NCI-H82 treated with DMSO at 0.1 percent for 48 hours (cell line): ENCODE measurements at regions not wholly inside any gene's neighbourhood (a gene's known extent, or its start where the extent isn't known, plus 50 kb on each side); places are given as distances from the start of the nearest gene placed in this dataset.
"Not testable (repeated sequence)": the region's sequence is repeated elsewhere in the genome, so short reads cannot be mapped to it uniquely, and the experiment has no call there.

Experiments
- DNase-seq: peaks from one replicate; lab custom pipeline; 2025; ENCODE audit not compliant: unreplicated experiment; lab: John Stamatoyannopoulos, UW

DNA sequence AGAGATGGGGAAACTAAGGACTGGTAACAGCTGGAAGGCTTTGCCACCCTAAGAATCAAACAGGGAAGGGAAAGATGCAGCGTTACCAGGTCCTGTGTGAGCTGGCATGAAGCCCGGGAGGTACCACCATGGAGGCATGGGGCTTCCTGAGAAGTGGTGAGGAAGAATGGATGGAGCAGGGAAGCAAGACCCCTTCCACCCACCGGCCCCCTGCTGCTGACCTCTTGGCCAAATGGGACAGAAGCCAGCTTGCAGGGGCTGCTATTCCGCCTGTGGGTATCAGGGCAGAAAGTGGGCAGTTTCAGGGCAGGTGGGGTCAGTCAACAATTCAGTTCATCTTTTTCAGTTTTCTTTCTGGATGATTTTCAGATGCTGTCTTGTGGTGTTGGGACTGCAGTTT lies 1099.9 kb downstream of the TBC1D22A start:
- DNase-seq = no peak

DNA sequence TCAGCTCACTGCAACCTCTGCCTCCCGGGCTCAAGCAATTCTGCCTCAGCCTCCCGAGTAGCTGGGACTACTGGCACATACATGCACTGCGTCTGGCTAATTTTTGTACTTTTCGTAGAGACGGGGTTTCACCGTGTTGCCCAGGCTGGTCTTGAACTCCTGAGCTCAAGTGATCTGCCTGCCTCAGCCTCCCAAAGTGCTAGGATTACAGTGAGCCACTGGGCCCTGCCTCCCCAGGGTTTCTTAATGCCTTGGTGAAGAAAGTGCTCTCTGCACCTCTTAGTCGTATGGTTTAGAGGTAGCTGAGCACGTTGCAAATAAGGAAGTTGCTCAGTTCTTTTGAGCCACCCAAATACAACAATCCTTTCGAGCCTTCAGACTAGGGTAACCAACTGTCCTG lies 1098.5 kb downstream of the TBC1D22A start:
- DNase-seq = not testable (repeated sequence)

DNA sequence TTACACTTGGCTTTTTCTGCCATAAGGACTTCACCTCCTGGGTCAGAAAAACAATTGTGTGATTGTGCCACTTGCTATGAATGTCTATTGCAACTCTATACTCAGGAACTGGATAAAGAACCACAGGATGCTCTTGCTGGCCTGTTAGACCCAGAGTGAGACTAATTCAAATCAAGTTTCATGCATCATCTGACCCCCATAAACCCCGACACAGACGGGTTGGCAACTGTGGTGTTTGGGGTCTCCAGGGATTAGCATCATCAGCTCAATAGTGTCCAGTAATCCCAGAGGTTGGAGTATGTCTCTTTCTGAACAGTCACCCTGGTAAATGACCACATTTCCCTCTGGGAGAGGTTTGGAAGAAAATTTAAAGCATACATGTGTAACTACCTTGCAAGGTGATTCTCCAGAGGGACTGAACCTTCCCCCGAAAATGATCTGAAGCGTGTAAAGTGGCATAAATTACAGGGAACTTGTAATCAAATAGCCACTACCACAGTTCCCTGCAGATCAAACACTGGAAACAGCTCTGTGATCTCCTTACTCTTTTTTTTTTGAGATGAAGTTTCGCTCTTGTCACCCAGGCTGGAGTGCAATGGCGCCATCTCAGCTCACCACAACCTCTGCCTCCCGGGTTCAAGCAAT lies 1097.6 kb downstream of the TBC1D22A start:
- no peak for DNase-seq

- DNase-seq = no peak
These were observed 1096.4 kb downstream of the TBC1D22A start for GRCh38 chr22:47858773-47859306.

GRCh38 chr22:47854680-47855079 lies 1092.2 kb downstream of the TBC1D22A start:
- no peak for DNase-seq

- no peak for DNase-seq
These were observed 1091.8 kb downstream of the TBC1D22A start for GRCh38 chr22:47854251-47854650.

DNA sequence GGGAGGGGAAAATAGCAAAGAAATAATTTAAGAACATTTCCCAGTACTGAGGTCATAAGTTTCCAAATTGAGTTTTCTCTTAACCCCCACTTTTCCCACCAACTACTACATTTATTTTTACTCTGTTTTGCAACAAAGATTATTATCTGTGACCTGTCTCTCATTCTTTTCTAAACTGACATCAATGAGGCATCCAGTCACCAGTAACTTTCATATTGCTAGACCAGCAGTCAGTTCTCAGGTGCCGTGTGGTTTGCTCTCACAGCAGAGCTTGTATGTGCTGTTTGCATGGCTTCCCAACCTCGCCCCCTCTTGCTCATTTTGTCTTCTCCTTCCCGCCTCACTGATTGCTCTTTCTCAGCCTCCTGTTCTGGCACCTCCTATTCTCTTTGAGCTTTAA lies 1091.3 kb downstream of the TBC1D22A start:
- no peak for DNase-seq

DNA sequence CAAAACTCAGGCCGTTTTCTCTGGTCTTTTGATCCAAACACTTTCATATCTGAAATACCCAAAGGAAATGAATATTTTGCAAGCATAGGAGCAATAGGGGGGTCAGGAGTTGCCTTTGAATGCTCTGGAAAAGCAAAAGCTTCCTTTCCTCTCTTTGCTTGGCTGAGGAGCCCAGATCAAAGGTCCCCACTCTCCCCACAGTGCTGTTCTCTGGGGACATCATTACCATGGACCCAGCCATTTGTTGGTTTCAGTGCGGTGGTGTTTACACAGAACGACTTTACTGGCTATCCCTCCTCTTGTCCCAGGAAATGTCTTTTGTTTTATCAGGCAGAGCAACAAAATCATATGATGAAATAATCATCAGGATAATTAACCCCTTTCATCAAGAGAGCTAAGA lies 1089.1 kb downstream of the TBC1D22A start:
- DNase-seq = no peak

DNA sequence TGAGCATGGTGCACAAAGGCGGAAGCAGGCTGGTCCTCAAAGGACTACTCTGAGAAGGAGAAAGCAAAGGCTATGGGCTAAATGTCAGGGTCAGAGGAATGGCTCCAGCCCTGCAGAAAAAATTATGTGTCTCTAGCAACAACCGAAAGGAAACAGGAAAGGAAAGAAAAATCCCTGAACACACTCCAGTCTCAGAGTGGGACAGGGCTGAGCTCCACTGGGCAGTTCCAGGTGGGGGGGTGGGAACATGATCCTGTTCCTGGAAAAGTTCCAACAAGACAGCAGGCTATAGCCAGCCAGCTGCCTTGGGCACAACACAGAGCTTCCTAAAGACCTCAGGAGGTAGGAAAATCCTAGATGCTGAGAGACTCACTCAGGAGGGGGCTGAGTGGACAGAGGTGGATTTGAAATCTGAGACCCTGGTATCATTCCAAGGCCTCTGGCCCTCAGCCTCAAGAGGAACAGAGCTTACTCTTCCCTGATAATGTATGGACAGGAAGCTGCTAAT lies 1088.2 kb downstream of the TBC1D22A start:
- peak; percentile 83 for DNase-seq

GRCh38 chr22:47849576-47849975 lies 1087.1 kb downstream of the TBC1D22A start:
- DNase-seq = no peak

- no peak for DNase-seq
These were observed 1085.9 kb downstream of the TBC1D22A start for GRCh38 chr22:47848184-47848920.

DNA sequence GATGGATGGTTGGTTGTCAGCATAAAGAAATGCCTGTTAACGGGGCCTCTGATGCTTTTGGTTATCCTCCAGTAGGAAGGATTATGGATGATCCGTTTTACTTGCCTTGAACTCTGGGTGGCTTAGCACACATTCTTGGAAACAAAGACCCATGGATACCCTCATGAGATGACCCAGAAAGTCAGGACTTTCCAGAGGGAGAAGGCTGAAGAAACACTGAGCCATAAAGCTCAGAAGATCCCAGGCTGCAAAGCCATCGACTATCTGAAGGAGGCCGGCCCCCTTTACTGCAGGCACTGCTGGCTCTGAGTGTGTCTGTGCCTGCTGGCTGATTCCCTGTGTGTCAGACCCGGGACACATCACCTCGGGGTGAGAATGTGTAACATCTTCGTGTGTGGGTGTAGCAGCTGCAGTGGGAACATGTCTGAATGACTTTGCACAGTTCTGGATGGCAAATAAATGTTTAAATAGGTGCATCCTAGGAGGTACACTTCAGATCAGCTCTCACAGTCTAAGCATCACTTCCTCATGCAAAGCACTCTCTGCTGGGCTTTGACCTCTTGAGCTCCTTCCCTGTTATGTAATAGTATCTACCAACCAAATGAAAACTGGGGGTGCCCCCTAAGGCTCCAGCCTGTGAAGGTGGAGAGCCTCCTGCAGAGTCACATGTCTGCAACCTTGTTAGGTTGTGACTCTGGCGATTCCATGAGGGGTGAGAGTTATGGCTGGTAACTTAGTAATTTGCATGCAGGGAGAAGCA lies 1084.9 kb downstream of the TBC1D22A start:
- no peak for DNase-seq

DNA sequence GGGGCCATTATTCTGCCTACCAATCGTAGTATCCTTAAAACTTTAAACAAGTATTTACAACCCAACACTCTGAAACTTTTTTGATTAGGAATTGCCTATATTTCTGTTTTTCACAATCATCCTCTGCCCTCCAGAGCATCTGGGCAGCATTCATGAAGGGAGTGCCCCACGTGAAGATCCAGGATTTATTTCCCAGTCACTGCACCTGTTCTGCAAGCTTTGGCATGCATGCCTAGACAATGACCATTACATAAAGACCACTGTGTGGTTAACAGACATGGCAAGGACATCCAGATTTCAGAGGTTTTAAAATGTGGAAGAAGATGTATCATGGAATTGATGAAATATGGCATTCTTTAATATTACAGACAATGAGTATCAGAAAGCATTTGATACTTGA lies 1083.8 kb downstream of the TBC1D22A start:
- DNase-seq = no peak

GRCh38 chr22:47842119-47842518 lies 1079.7 kb downstream of the TBC1D22A start:
- DNase-seq = no peak

DNA sequence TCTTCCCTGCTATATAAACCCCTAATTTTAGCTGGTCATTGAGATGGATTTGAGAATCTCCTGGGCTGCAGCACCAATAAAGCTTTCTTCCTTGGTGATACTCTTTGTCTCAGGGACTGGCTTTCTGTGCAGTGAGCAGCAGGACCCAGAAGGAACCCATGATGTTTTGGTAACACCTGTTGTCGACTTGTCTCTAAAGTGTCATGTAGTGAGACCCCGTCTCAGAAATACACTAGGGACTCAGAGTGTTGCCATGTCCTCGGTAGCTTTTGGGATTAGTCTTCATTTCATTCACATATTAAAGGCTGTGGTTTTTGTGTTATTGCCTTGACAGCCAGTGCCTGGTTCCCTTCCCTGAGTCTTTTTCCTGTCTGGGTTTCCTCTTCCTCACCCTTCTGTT lies 1078.7 kb downstream of the TBC1D22A start:
- DNase-seq = no peak

DNA sequence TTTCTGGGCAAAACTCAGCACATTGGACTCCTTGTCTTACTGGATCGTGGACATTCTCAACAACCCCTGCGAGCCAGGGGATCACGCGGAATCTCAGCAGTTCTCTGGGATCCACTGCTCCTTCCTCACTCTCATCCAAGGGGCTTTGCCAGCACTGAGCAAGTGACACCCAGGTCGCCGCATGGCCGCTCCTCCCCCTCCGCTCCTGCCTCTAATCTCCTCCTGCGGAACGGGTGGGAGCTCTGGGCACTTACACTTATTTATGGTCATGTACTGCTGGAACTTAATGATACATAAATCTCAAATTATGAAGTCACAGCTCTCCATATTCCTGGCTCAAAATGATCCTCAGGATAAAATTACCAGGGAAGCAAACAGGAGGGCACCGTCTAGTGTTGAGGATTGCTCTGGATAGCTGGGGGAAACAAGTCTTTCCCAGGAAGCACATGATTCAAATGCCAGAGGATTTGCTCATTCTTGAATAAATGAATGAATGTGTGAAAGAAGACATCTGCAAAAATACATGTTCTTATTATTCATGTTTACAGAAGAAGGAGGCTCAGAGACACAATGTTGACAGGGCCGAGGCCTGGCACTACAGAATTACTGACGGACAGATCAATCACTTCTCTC lies 1077.3 kb downstream of the TBC1D22A start:
- DNase-seq = peak; percentile 14

DNA sequence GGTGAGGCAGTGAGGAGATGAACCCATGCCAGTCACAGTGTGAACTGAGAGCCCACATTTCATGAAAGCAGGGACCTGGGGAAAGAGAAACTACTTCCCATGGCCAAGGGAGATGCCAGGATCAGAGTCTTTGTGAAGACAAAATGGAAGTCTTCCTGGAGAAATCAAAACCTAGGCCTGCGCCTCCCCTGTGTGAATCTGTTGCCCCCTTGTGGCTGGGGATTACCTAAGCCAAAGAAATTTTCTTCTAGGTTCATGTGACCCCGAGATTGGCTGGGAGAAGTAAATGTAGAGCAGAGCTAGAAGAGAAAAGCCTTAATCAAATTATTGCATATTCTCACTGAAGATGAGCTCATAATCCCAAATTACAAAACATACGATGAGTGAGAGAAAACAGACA lies 1075.3 kb downstream of the TBC1D22A start:
- DNase-seq = no peak

GRCh38 chr22:47836957-47837356 lies 1074.5 kb downstream of the TBC1D22A start:
- no peak for DNase-seq

- DNase-seq = no peak
These were observed 1073.3 kb downstream of the TBC1D22A start for GRCh38 chr22:47835726-47836125.

- DNase-seq = no peak
These were observed 1063.6 kb downstream of the TBC1D22A start for GRCh38 chr22:47826016-47826415.

DNA sequence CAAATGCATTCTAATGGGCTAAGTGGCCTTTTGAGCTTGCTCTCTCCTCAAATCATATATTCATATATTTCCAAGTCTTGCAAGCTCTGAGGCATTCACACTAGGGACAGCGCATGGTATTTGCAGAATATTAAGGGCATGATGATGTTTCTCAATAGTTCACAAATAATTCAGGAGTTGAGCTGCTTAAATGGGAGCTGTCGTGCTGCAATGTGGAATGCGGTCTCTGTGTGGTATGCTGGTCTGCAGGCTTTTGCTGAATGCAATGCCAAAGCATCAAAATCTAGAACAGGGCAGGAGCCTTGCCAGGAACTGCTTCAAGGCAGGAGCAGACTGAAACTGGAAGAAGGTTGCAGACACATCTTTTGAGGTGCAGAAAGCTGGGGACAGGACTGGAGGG lies 1060.0 kb downstream of the TBC1D22A start:
- DNase-seq = no peak
